ENCODE measurements at regions not wholly inside any gene's neighbourhood (a gene's known extent, or its start where the extent isn't known, plus 50 kb on each side); places are given as distances from the start of the nearest gene placed in this dataset.

DNA sequence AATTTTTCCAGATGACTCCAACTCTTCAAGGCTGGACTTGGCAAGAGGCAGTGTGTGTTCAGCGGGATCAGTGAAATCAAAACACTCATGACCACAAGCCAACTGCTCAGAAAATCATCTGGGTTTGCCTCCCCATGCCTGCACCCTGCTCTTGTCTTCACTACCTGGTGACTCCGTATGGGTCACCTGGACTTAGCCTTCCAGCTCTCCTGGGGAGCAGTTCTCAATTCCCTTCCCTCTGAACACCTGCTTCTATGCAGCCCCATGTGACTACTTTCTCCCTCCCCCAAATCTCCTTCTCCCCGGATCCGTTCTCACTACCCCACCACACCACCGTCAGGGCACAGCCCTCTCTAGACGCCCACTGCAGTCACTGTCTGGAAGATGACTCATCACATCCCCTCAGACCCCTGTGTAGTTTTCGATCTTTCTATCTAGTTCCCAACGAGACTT lies 130.2 kb upstream of the ID2 start:
- peaks cover 2% of the 10 kb centered on the region for H3K9me3 Mint-ChIP-seq (ENCODE audit: unreplicated experiment)
- H3K4me3 Mint-ChIP-seq (ENCODE audit: unreplicated experiment), result no peak overlapping the region
- H3K36me3 Mint-ChIP-seq (ENCODE audit: unreplicated experiment), result no peaks in the 10 kb centered on the region
- peaks cover 2% of the 10 kb centered on the region for H3K27me3 Mint-ChIP-seq (ENCODE audit: unreplicated experiment)
- no peak for DNase-seq
- H3K27ac Mint-ChIP-seq (ENCODE audit: unreplicated experiment), result no peak overlapping the region
- H3K4me1 Mint-ChIP-seq (ENCODE audit: low read depth, unreplicated experiment), result no peaks in the 10 kb centered on the region
- TF ChIP-seq, protein P1, sequence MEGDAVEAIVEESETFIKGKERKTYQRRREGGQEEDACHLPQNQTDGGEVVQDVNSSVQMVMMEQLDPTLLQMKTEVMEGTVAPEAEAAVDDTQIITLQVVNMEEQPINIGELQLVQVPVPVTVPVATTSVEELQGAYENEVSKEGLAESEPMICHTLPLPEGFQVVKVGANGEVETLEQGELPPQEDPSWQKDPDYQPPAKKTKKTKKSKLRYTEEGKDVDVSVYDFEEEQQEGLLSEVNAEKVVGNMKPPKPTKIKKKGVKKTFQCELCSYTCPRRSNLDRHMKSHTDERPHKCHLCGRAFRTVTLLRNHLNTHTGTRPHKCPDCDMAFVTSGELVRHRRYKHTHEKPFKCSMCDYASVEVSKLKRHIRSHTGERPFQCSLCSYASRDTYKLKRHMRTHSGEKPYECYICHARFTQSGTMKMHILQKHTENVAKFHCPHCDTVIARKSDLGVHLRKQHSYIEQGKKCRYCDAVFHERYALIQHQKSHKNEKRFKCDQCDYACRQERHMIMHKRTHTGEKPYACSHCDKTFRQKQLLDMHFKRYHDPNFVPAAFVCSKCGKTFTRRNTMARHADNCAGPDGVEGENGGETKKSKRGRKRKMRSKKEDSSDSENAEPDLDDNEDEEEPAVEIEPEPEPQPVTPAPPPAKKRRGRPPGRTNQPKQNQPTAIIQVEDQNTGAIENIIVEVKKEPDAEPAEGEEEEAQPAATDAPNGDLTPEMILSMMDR (IDR thresholded peaks at IDR 0.05; ENCODE audit: partially characterized antibody, unreplicated experiment), result no peak

DNA sequence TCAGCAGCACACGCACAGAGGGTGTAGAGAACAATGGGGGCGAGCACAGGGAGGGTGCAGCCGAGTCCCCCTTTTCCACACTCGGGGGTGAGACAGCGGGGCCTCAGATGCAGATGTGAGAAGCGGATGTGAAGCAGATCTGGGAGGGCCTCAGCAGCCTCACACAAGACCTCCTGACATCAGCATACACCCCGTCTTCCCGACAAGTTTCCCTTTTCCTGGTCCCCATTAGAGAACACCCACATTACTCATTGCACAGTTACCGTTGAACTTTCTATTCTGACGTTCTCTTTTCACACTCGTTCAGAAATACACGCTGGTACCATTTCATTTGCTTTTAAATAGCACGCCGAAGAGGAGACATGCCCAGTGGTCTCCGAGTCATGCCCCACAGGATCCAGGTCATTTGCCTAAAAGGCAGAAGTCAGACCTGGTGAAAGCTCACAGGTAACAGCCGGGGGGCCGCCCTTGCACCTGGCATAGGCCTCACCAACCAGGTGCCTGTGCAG lies 129.5 kb upstream of the ID2 start:
- Mint-ChIP-seq H3K27me3 (ENCODE audit: unreplicated experiment) (no peaks in the 10 kb centered on the region), H3K4me1 (ENCODE audit: low read depth, unreplicated experiment) (no peaks in the 10 kb centered on the region), H3K9me3 (ENCODE audit: unreplicated experiment) (peaks cover 2% of the 10 kb centered on the region), H3K36me3 (ENCODE audit: unreplicated experiment) (no peaks in the 10 kb centered on the region), H3K27ac (ENCODE audit: unreplicated experiment) (no peak overlapping the region), H3K4me3 (ENCODE audit: unreplicated experiment) (no peak overlapping the region)
- DNase-seq, result no peak
- TF ChIP-seq, protein P1 (IDR thresholded peaks at IDR 0.05; ENCODE audit: partially characterized antibody, unreplicated experiment), result no peak

DNA sequence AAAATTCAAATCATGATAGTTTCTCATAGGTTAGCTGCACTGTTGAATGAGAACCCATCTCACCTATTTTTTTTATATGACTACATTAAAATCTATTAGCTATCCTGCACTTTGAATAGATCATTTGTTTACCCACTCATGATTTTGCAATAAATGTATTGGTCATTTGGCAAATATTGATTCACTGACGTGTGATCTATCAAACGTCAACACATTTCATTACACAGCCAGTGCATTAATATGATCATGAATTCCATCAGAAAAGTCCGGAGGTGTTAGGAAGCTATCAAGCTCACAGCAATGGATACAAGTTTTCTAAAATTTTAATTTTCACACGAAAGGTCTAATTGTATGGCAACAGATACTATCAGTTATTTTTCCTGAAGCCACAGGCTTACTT lies 128.2 kb upstream of the ID2 start:
- Mint-ChIP-seq H3K27me3 (ENCODE audit: unreplicated experiment) (no peaks in the 10 kb centered on the region), H3K9me3 (ENCODE audit: unreplicated experiment) (peaks cover 2% of the 10 kb centered on the region), H3K4me3 (ENCODE audit: unreplicated experiment) (no peak overlapping the region), H3K4me1 (ENCODE audit: low read depth, unreplicated experiment) (no peaks in the 10 kb centered on the region), H3K27ac (ENCODE audit: unreplicated experiment) (no peak overlapping the region), H3K36me3 (ENCODE audit: unreplicated experiment) (peaks cover 3% of the 10 kb centered on the region)
- no peak for DNase-seq
- TF ChIP-seq, protein P1 (IDR thresholded peaks at IDR 0.05; ENCODE audit: partially characterized antibody, unreplicated experiment), result no peak

DNA sequence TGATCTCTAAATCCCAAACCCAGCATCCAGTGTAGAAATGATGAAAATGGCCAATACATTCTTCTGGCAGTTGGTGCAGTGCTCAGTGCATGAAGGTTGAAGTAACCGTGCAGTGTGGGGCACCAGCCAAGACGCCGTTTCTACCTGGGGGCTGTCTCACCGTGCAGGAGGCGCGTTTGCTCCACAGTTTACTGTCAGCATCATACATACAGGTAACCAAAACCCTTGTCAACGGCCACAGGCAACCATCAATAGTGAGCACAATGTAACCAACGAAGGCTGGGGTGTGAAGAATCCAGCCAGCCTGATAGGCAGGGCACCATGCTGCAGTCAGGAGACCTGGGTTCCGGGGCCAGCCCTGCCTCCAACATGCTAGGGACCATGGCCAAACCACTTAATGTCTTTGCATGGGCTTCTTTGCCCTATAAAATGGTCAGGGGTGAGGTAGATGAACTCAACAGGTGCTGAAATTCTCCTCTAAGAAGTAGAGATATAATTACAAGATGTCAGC lies 127.5 kb upstream of the ID2 start:
- no peak for DNase-seq
- H3K4me3 Mint-ChIP-seq (ENCODE audit: unreplicated experiment), result no peak overlapping the region
- peaks cover 3% of the 10 kb centered on the region for H3K36me3 Mint-ChIP-seq (ENCODE audit: unreplicated experiment)
- no peaks in the 10 kb centered on the region for H3K27me3 Mint-ChIP-seq (ENCODE audit: unreplicated experiment)
- no peaks in the 10 kb centered on the region for H3K4me1 Mint-ChIP-seq (ENCODE audit: low read depth, unreplicated experiment)
- no peak overlapping the region for H3K27ac Mint-ChIP-seq (ENCODE audit: unreplicated experiment)
- H3K9me3 Mint-ChIP-seq (ENCODE audit: unreplicated experiment), result peaks cover 2% of the 10 kb centered on the region
- TF ChIP-seq, protein P1 (IDR thresholded peaks at IDR 0.05; ENCODE audit: partially characterized antibody, unreplicated experiment), result no peak

DNA sequence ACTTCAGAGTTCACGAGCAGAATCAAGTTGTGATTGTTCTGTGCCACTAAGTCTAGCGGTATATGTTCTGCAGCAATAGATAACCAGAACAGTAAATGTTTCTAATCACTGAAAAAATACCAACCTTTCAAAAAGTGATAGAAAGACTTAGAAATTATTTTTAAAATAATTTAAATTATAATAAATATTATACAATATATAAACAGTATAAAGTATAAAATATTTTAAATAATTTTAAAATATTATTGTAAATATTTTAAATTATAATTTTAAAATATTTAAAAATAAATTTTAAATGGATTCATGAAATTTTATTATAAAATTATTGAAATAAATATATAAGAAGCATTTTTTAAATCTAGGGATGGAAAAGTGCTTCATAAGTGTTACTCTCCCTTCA lies 126.3 kb upstream of the ID2 start:
- TF ChIP-seq, protein P1 (IDR thresholded peaks at IDR 0.05; ENCODE audit: partially characterized antibody, unreplicated experiment), result no peak
- H3K27me3 Mint-ChIP-seq (ENCODE audit: unreplicated experiment), result no peaks in the 10 kb centered on the region

More for the DNA sequence above, 126.3 kb upstream of the ID2 start:
- Mint-ChIP-seq H3K4me1 (ENCODE audit: low read depth, unreplicated experiment) (no peaks in the 10 kb centered on the region), H3K27ac (ENCODE audit: unreplicated experiment) (no peak overlapping the region), H3K4me3 (ENCODE audit: unreplicated experiment) (no peak overlapping the region), H3K9me3 (ENCODE audit: unreplicated experiment) (peaks cover 2% of the 10 kb centered on the region), H3K36me3 (ENCODE audit: unreplicated experiment) (peaks cover 3% of the 10 kb centered on the region)
- DNase-seq, result no peak
